A673 (cell line): ENCODE measurements at regions not wholly inside any gene's neighbourhood (a gene's known extent, or its start where the extent isn't known, plus 50 kb on each side); places are given as distances from the start of the nearest gene placed in this dataset.

ENCODE experiments used
- BruUV-seq: library from RNA; stranded (reverse); fragments of 400-500 nt; replicated peaks from 2 replicates; lab custom pipeline; 2021; lab: Mats Ljungman, UMichigan
- CTCF ChIA-PET: fragments of 300-600 bp; sonication (Branson Sonifier 250); formaldehyde crosslinking; loops from one replicate; lab custom pipeline; 2022; ENCODE audit warnings: antibody characterized with exemption; lab: Charles Lee
- POLR2A ChIA-PET: fragments of 300-600 bp; sonication (Branson Sonifier 250); formaldehyde crosslinking; loops from one replicate; lab custom pipeline; 2022; ENCODE audit warnings: antibody characterized with exemption; ENCODE audit not compliant: low non-redundant PET; lab: Charles Lee
- DNase-seq: peaks from one replicate; pipeline ENCODE4 v3.0.0-alpha.2; 2015; ENCODE audit warnings: low spot score
- H3K27ac ChIP-seq: fragments of 200-600 bp; sonication (generic); 2 replicates; pipeline ENCODE4 v1.5.1; 2016; ENCODE audit warnings: mixed run types, low read depth, mild to moderate bottlenecking, mixed read lengths, antibody characterized with exemption, low read length; ENCODE audit not compliant: poor library complexity, severe bottlenecking
- H3K27me3 ChIP-seq: fragments of 200-600 bp; sonication (generic); replicated peaks from 2 replicates; pipeline ENCODE4 v1.6.1; 2017; ENCODE audit warnings: mixed run types, low read depth, mild to moderate bottlenecking, mixed read lengths, antibody characterized with exemption, low read length; ENCODE audit not compliant: insufficient read depth, poor library complexity
- H3K36me3 ChIP-seq: fragments of 200-600 bp; sonication (generic); 2 replicates; pipeline ENCODE4 v1.6.1; 2016; ENCODE audit warnings: mixed run types, mild to moderate bottlenecking, mixed read lengths, antibody characterized with exemption, low read length; ENCODE audit not compliant: insufficient read depth, poor library complexity, severe bottlenecking
- H3K4me1 ChIP-seq: fragments of 200-600 bp; sonication (generic); 2 replicates; pipeline ENCODE4 v1.6.1; 2017; ENCODE audit warnings: mixed run types, mild to moderate bottlenecking, mixed read lengths, antibody characterized with exemption, low read length; ENCODE audit not compliant: insufficient read depth, poor library complexity, severe bottlenecking
- H3K4me3 ChIP-seq: fragments of 200-600 bp; sonication (generic); 2 replicates; pipeline ENCODE4 v1.5.1; 2016; ENCODE audit warnings: low read depth, mixed run types, mild to moderate bottlenecking, mixed read lengths, low read length; ENCODE audit not compliant: poor library complexity, severe bottlenecking
- H3K9me3 ChIP-seq: fragments of 200-600 bp; sonication (generic); 2 replicates; pipeline ENCODE4 v1.6.1; 2016; ENCODE audit warnings: mixed run types, low read depth, mild to moderate bottlenecking, mixed read lengths, antibody characterized with exemption, low read length; ENCODE audit not compliant: poor library complexity, severe bottlenecking
- CTCF ChIP-seq: fragments of 300-800, 200-600 bp; sonication (generic); conservative IDR thresholded peaks from 2 replicates; pipeline ENCODE4 v1.5.1; 2017; ENCODE audit warnings: low read depth, mild to moderate bottlenecking, antibody characterized with exemption, low read length, moderate library complexity, mixed read lengths
- EZH2 ChIP-seq: fragments of 200-600 bp; sonication (generic); IDR thresholded peaks from 2 replicates; pipeline ENCODE4 v1.6.1; 2017; ENCODE audit warnings: borderline replicate concordance, low read depth, mild to moderate bottlenecking, mixed read lengths, antibody characterized with exemption, low read length; ENCODE audit not compliant: poor library complexity, severe bottlenecking
- intact Hi-C: fragments of 100-400 bp; cut with micrococcal nuclease; formaldehyde crosslinking; loops from one replicate; pipeline ENCODE4 v1.10.0; 2022; ENCODE audit not compliant: unreplicated experiment

GRCh38 chr4:78689700-78690323 lies 86.3 kb upstream of the BMP2K start:
- no peak for TF ChIP-seq EZH2
- TF ChIP-seq CTCF = no peak
- intact Hi-C loops = no loop called here

GRCh38 chr4:78691334-78691754 lies 84.8 kb upstream of the BMP2K start:
- Histone ChIP-seq H3K9me3 (no peaks in the 10 kb centered on the region), H3K27ac (no peak overlapping the region), H3K27me3 (no peaks in the 10 kb centered on the region), H3K4me3 (no peak overlapping the region), H3K36me3 (no peaks in the 10 kb centered on the region), H3K4me1 (no peaks in the 10 kb centered on the region)
- ChIA-PET POLR2A (no interaction called here), CTCF (no interaction called here)
- intact Hi-C loops = no loop called here
- TF ChIP-seq EZH2 = no peak
- TF ChIP-seq CTCF = no peak
- BruUV-seq = no TSS peak
- DNase-seq = no peak

More at GRCh38 chr4:78689700-78690323, 86.3 kb upstream of the BMP2K start:
- CTCF ChIA-PET = no interaction called here
- POLR2A ChIA-PET = no interaction called here
- no peaks in the 10 kb centered on the region for H3K9me3 ChIP-seq
- no peak for DNase-seq
- H3K4me3 ChIP-seq = no peak overlapping the region
- no TSS peak for BruUV-seq
- no peaks in the 10 kb centered on the region for H3K36me3 ChIP-seq
- no peaks in the 10 kb centered on the region for H3K27me3 ChIP-seq
- H3K27ac ChIP-seq = no peak overlapping the region
- no peaks in the 10 kb centered on the region for H3K4me1 ChIP-seq

DNA sequence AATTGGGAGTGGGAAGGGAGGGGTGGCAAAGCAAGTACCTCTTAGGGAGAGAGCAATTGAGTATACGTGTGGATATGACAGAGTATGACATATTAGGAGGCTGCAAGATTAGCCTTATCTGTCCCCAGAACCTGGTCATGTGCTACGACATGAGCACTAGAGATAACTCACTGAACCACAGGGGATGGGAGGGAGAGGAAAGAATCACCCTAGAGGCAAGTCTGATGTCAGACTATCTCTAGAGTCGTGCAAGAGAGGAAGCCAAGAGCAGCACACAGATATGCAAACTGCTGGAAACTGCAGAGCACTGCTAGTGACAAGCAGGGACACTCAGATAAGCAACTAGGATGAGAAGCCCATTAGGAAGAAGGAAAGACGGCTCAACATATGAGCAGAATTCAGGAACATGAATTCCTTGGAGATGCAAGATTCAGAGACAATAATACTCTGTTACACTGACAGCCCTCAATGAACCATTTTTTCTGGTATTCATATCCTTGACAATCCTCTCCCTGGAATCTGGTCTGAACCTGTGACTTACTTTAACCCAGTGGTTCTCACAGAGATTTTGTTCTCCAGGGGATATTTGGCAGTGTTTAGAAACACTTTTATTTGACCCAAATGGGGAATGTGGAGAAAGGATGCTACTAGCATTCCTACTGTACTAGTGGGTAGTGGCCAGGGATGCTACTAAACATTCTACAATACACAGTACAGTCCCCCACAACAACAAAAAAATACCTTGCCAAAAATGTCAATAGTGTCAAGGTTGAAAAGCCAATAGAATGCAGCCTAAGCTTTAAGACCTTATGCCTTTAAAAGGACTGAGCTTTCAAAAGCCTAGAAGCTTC lies 84.0 kb upstream of the BMP2K start:
- no peak for DNase-seq
- BruUV-seq = no TSS peak
- TF ChIP-seq CTCF (no peak), EZH2 (no peak)
- no peaks in the 10 kb centered on the region for H3K36me3 ChIP-seq
- no peaks in the 10 kb centered on the region for H3K9me3 ChIP-seq
- H3K4me3 ChIP-seq = no peak overlapping the region
- H3K27me3 ChIP-seq = no peaks in the 10 kb centered on the region
- ChIA-PET POLR2A (no interaction called here), CTCF (no interaction called here)
- H3K27ac ChIP-seq = no peak overlapping the region
- intact Hi-C loops = no loop called here
- H3K4me1 ChIP-seq = no peaks in the 10 kb centered on the region
